ENCODE measurements at regions not wholly inside any gene's neighbourhood (a gene's known extent, or its start where the extent isn't known, plus 50 kb on each side); places are given as distances from the start of the nearest gene placed in this dataset.

- no peak overlapping the region for H3K4me3 ChIP-seq (ENCODE audit: low read depth, low read length)
- TF ChIP-seq, protein P1, sequence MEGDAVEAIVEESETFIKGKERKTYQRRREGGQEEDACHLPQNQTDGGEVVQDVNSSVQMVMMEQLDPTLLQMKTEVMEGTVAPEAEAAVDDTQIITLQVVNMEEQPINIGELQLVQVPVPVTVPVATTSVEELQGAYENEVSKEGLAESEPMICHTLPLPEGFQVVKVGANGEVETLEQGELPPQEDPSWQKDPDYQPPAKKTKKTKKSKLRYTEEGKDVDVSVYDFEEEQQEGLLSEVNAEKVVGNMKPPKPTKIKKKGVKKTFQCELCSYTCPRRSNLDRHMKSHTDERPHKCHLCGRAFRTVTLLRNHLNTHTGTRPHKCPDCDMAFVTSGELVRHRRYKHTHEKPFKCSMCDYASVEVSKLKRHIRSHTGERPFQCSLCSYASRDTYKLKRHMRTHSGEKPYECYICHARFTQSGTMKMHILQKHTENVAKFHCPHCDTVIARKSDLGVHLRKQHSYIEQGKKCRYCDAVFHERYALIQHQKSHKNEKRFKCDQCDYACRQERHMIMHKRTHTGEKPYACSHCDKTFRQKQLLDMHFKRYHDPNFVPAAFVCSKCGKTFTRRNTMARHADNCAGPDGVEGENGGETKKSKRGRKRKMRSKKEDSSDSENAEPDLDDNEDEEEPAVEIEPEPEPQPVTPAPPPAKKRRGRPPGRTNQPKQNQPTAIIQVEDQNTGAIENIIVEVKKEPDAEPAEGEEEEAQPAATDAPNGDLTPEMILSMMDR (IDR thresholded peaks at IDR 0.05; ENCODE audit: borderline replicate concordance, insufficient read depth, low read depth, low read length) = no peak
Measured at GRCh38 chr11:104442321-104442720, 278.4 kb upstream of the PDGFD start.

GRCh38 chr11:104435494-104435893 lies 271.5 kb upstream of the PDGFD start:
- TF ChIP-seq, protein P1 (IDR thresholded peaks at IDR 0.05; ENCODE audit: borderline replicate concordance, insufficient read depth, low read depth, low read length) = no peak
- H3K4me3 ChIP-seq (ENCODE audit: low read depth, low read length) = no peak overlapping the region

GRCh38 chr11:104433751-104434150 lies 269.8 kb upstream of the PDGFD start:
- TF ChIP-seq, protein P1 (IDR thresholded peaks at IDR 0.05; ENCODE audit: borderline replicate concordance, insufficient read depth, low read depth, low read length) = no peak

DNA sequence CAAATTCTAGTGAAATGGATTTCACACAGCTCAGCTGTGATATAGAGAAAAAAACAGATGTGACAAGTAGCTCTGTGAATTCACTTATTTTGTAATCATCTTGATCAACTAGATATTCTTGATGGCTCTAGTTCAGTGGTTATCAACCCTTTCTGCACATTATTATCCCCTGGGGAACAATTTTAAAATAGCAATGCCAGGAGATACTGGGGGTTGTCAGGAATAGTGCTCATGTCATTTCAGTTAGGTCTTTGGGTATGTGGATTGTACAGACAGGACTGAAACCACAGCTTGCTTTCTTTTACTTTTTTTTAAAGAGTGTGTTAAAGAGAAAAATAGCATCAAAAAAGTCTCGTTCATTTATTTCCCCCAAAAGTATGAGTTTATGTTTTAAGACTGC lies 269.0 kb upstream of the PDGFD start:
- TF ChIP-seq, protein P1 (IDR thresholded peaks at IDR 0.05; ENCODE audit: borderline replicate concordance, insufficient read depth, low read depth, low read length) = no peak

More at GRCh38 chr11:104433751-104434150, 269.8 kb upstream of the PDGFD start:
- H3K4me3 ChIP-seq (ENCODE audit: low read depth, low read length) = no peak overlapping the region

GRCh38 chr11:104432526-104432925 lies 268.6 kb upstream of the PDGFD start:
- TF ChIP-seq, protein P1 (IDR thresholded peaks at IDR 0.05; ENCODE audit: borderline replicate concordance, insufficient read depth, low read depth, low read length) = no peak
- H3K4me3 ChIP-seq (ENCODE audit: low read depth, low read length) = no peak overlapping the region

More for the DNA sequence above, 269.0 kb upstream of the PDGFD start:
- H3K4me3 ChIP-seq (ENCODE audit: low read depth, low read length) = no peak overlapping the region

DNA sequence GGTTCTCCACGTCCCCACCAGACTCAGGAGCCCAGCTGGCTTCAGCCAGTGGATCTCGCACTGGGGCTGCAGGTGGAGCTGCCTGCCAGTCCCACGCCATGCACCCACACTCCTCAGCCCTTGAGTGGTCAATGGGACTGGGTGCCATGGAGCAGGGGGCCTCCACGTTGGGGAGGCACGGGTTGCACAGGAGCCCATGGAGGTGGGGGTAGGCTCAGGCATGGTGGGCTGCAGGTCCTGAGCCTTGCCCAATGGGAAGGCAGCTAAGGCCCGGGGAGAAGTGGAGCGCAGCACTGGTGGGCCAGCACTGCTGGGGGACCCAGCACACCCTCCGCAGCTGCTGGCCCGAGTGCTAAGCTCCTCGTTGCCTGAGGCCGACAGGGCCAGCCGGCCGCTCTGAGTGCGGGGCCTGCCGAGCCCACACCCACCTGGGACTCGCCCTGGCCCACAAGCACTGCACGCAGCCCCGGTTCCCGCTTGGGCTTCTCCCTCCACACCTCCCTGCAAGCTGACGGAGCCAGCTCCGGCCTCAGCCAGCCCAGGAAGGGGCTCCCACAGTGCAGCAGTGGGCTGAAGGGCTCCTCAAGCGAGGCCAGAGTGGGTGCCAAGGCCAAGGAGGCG lies 258.5 kb upstream of the PDGFD start:
- TF ChIP-seq, protein P1 (IDR thresholded peaks at IDR 0.05; ENCODE audit: borderline replicate concordance, insufficient read depth, low read depth, low read length) = no peak
- H3K4me3 ChIP-seq (ENCODE audit: low read depth, low read length) = no peak overlapping the region

DNA sequence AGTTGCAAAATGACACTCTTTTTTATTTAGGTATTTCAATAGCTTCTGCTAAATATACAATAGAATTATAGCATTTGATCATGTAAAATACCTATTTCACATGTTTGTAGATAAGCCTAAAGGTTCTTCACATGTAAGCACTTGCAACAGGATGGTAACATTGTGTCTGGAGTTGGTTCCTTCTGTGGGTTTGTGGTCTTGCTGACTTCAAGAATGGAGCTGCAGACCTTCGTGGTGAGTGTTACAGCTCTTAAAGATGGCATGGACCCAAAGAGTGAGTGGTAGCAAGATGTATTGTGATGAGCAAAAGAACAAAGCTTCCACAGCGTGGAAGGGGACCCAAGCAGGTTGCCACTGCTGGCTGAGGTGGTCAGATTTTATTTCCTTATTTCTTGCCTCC lies 246.4 kb upstream of the PDGFD start:
- H3K4me3 ChIP-seq (ENCODE audit: low read depth, low read length) = no peak overlapping the region
- TF ChIP-seq, protein P1 (IDR thresholded peaks at IDR 0.05; ENCODE audit: borderline replicate concordance, insufficient read depth, low read depth, low read length) = no peak

All from GM12875 (cell line).